Peyer's patch (tissue), 4 donors: ENCODE measurements at regions not wholly inside any gene's neighbourhood (a gene's known extent, or its start where the extent isn't known, plus 50 kb on each side); places are given as distances from the start of the nearest gene placed in this dataset.

ENCODE experiments used
- DNase-seq, 3 donors: peaks; one replicate each; pipeline ENCODE4 v3.0.0-alpha.2; 2017 to 2019
- H3K27ac ChIP-seq, 4 donors: fragments of 200-600 bp; sonication (generic); one replicate each; pipeline ENCODE4 v1.5.1; 2016 to 2019
- H3K27me3 ChIP-seq, 2 donors: fragments of 200-600 bp; sonication (generic); one replicate each; pipeline ENCODE4 v1.5.1; 2019
- H3K36me3 ChIP-seq, 3 donors: fragments of 200-600 bp; sonication (generic); one replicate each; pipeline ENCODE4 v1.5.1; 2016 to 2019
- H3K4me1 ChIP-seq, 4 donors: fragments of 200-600 bp; sonication (generic); one replicate each; pipeline ENCODE4 v1.5.1; 2016 to 2019
- H3K4me3 ChIP-seq, 4 donors: fragments of 200-600 bp; sonication (generic); 1 replicate in 3 of 4; 2 replicates in 1 of 4; pipeline ENCODE4 v1.5.1; 2016 to 2019; ENCODE audit warnings: mild to moderate bottlenecking in 1 of 4
- H3K9me3 ChIP-seq, 4 donors: fragments of 200-600 bp; sonication (generic); one replicate each; pipeline ENCODE4 v1.5.1; 2016 to 2019; ENCODE audit warnings: mild to moderate bottlenecking in 1 of 4
- CTCF ChIP-seq, 6 experiments: fragments of 450-650 bp in 4 of 6; fragments of 200-600 bp in 2 of 6; sonication (generic) in 1 of 6; IDR thresholded peaks; one replicate each; pipeline ENCODE4 v1.5.1; 2017 to 2019; ENCODE audit warnings: antibody characterized with exemption in 6 of 6, mild to moderate bottlenecking in 3 of 6, moderate library complexity in 1 of 6
- POLR2A ChIP-seq, 2 donors: fragments of 450-650 bp; IDR thresholded peaks; one replicate each; pipeline ENCODE4 v1.5.1; 2017; ENCODE audit warnings: antibody characterized with exemption in 2 of 2, mild to moderate bottlenecking in 2 of 2, moderate library complexity in 2 of 2

GRCh38 chr6:10128721-10129120, 286.2 kb downstream of the TFAP2A start:
- Histone ChIP-seq H3K4me1 (no peaks in the 10 kb centered on the region), H3K36me3 (no peaks in the 10 kb centered on the region), H3K4me3 (no peak overlapping the region), H3K9me3 (no peaks in the 10 kb centered on the region), H3K27ac (no peak overlapping the region), H3K27me3 (no peaks in the 10 kb centered on the region)
- no peak for DNase-seq
- TF ChIP-seq POLR2A (IDR thresholded peaks at IDR 0.05): no peak
- no peak for TF ChIP-seq CTCF (IDR thresholded peaks at IDR 0.05)

DNA sequence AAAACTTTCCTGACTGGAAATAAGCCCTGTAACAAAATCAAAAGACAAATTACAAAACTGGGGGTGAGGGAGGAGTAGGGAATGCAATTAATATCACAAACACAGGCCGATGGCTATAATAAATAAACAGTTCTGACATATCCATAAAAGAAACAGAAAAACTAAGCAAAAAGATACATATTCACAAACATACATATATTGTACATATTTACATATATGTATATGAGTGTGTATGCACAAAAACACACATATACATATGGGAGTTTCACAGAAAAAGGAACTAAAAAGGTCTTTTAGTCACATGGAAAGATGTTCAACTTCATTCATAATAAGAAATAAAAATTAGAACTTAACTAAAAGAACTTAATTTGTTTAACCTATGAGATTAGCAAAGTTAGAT, 292.7 kb downstream of the TFAP2A start:
- Histone ChIP-seq H3K27ac (no peak overlapping the region), H3K4me1 (no peaks in the 10 kb centered on the region), H3K27me3 (no peaks in the 10 kb centered on the region), H3K36me3 (no peaks in the 10 kb centered on the region), H3K4me3 (no peak overlapping the region), H3K9me3 (no peaks in the 10 kb centered on the region)
- DNase-seq: no peak
- no peak for TF ChIP-seq CTCF (IDR thresholded peaks at IDR 0.05)
- TF ChIP-seq POLR2A (IDR thresholded peaks at IDR 0.05): no peak

DNA sequence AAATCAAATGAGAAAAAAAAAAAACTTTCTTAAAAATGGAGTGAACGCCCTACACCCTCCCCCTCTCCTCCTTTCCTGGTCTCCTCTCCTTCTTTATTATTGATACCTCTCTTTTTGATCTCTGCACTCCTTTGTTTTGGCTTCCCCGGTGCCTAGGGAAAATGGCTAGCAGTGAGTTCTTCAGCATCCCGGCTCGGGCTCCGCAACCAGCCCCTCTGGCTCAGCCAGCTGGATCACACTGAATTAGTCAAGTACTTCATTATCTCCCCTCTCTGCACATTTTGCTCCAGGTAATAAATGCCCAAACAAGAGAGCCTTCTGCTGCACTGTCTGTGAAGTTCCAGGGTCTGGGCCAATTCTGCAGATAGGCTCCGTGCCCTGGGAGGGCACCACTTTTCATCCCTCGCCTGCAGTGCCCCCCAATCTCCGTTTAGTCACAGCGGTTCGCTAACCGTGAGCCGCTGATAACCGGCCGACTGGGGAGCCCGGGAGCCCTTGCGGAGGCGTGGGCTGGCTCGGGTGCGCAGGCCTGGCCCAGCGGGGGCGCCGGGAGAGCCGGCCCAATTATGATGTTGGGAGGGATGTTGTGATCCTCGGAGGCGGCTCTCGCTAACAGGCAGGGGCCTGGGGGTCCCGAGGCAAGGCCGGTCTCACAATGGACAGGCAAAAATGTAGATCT, 301.9 kb downstream of the TFAP2A start:
- no peak for DNase-seq
- TF ChIP-seq POLR2A (IDR thresholded peaks at IDR 0.05) (no peak), CTCF (IDR thresholded peaks at IDR 0.05) (no peak)
- Histone ChIP-seq H3K9me3 (no peaks in the 10 kb centered on the region), H3K27ac (no peak overlapping the region), H3K4me1 (no peaks in the 10 kb centered on the region), H3K27me3 (no peaks in the 10 kb centered on the region), H3K4me3 (no peak overlapping the region), H3K36me3 (no peaks in the 10 kb centered on the region)

GRCh38 chr6:10111975-10112374, 302.9 kb downstream of the TFAP2A start:
- TF ChIP-seq CTCF (IDR thresholded peaks at IDR 0.05) (no peak), POLR2A (IDR thresholded peaks at IDR 0.05) (no peak)
- no peaks in the 10 kb centered on the region for H3K36me3 ChIP-seq
- no peak for DNase-seq
- no peak overlapping the region for H3K4me3 ChIP-seq
- H3K9me3 ChIP-seq: no peaks in the 10 kb centered on the region
- no peaks in the 10 kb centered on the region for H3K27me3 ChIP-seq
- H3K4me1 ChIP-seq: no peaks in the 10 kb centered on the region
- H3K27ac ChIP-seq: no peak overlapping the region

GRCh38 chr6:10101551-10102252, 313.2 kb downstream of the TFAP2A start:
- no peaks in the 10 kb centered on the region for H3K9me3 ChIP-seq
- H3K36me3 ChIP-seq: no peaks in the 10 kb centered on the region
- H3K27ac ChIP-seq: no peak overlapping the region
- H3K4me3 ChIP-seq: no peak overlapping the region
- no peaks in the 10 kb centered on the region for H3K27me3 ChIP-seq
- no peak for DNase-seq
- no peak for TF ChIP-seq POLR2A (IDR thresholded peaks at IDR 0.05)
- no peak for TF ChIP-seq CTCF (IDR thresholded peaks at IDR 0.05)
- no peaks in the 10 kb centered on the region for H3K4me1 ChIP-seq
